Astrocyte of the cerebellum (primary cell): ENCODE measurements at regions not wholly inside any gene's neighbourhood (a gene's known extent, or its start where the extent isn't known, plus 50 kb on each side); places are given as distances from the start of the nearest gene placed in this dataset.

Experiments used
- DNase-seq: peaks from one replicate; pipeline ENCODE4 v3.0.0-alpha.2; 2011; ENCODE audit warnings: low read depth
- H3K4me3 ChIP-seq: 2 replicates; pipeline ENCODE4 v1.5.1; 2011; ENCODE audit warnings: mild to moderate bottlenecking, low read depth, low read length, moderate library complexity
- CTCF ChIP-seq: IDR thresholded peaks from 2 replicates; pipeline ENCODE4 v1.5.1; 2012; ENCODE audit warnings: low read length, low read depth, moderate library complexity, mild to moderate bottlenecking; ENCODE audit errors: missing control alignments
- in situ Hi-C: cut with HindIII; loops from 2 replicates; pipeline ENCODE4 v1.10.0; 2017; ENCODE audit warnings: low sequenced_read_pairs

- in situ Hi-C loops, result no loop called here
- TF ChIP-seq CTCF, result no peak
- no peak for DNase-seq
- H3K4me3 ChIP-seq, result no peak overlapping the region
These were observed 197.0 kb downstream of the FAT4 start for GRCh38 chr4:125511715-125512114.

- no peak overlapping the region for H3K4me3 ChIP-seq
- DNase-seq, result no peak
- no peak for TF ChIP-seq CTCF
- in situ Hi-C loops, result no loop called here
These were observed 200.3 kb downstream of the FAT4 start for GRCh38 chr4:125515016-125515415.

GRCh38 chr4:125517831-125518230 is 203.1 kb downstream of the FAT4 start:
- no peak for TF ChIP-seq CTCF
- in situ Hi-C loops, result no loop called here
- H3K4me3 ChIP-seq, result no peak overlapping the region
- DNase-seq, result no peak

DNA sequence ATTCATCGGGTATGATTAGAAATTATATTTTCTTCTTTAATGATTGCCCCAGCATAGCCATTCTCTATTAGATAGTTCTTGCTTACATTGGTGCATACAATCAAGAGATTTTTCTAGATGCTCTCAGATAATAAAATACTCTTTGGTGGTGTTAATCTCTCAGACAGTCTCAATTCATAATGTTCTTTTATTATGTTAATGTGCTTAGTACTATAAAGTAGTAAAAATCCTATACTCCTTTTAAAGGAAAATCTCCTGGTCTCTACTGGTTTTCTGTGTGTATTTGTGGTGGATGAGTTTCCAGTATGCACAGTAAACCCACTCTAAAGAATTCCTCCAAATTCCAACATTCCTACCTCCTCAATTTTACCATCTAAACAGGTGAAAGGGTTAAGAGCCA is 203.5 kb downstream of the FAT4 start:
- in situ Hi-C loops, result no loop called here

GRCh38 chr4:125519371-125520146 is 204.8 kb downstream of the FAT4 start:
- no peak overlapping the region for H3K4me3 ChIP-seq
- in situ Hi-C loops, result no loop called here
- no peak for TF ChIP-seq CTCF
- no peak for DNase-seq

More for the DNA sequence above, 203.5 kb downstream of the FAT4 start:
- no peak for TF ChIP-seq CTCF
- no peak for DNase-seq
- no peak overlapping the region for H3K4me3 ChIP-seq

DNA sequence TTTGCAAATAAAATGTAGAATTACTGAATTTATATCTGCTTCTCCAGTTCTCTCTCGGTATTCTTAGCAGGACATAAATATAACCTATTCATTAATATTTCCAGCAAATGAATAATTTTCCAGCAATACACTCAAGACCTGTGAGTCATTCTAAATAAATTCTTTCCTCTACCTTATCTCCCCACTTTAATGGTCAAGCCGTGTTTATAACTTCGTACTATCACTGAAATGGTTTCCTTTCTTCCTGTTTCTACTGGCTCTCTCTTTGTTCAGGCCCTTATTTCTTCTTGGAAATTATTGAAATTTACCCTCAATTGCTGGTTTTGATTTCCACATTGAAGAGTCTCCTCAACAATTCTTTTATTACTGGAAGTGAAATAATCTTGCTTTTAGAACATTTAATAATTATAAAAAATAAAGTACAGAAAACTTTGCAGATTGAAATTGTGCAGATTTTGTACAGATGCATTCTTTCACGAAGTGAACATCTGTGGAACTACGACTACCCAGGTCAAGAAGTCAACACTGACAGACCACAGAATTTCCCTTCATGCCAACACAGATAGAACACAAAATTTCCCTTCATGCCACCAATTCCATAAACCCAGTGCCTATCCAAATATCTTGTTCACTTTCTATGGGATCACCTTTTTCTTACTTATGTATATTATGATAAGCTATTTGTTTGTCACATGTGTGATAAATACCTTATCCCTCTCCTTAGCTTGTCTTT is 205.7 kb downstream of the FAT4 start:
- TF ChIP-seq CTCF, result no peak
- in situ Hi-C loops, result no loop called here
- no peak for DNase-seq
- H3K4me3 ChIP-seq, result no peak overlapping the region
